BE2C (cell line): ENCODE measurements at regions not wholly inside any gene's neighbourhood (a gene's known extent, or its start where the extent isn't known, plus 50 kb on each side); places are given as distances from the start of the nearest gene placed in this dataset.

Experiments
- DNase-seq: peaks from one replicate; pipeline ENCODE4 v3.0.0-alpha.2; 2020
- H3K27me3 ChIP-seq: fragments of 250-450 bp; sonication (Bioruptor Pico); 2 replicates; pipeline ENCODE4 v1.5.1; 2020; ENCODE audit warnings: mild to moderate bottlenecking
- H3K36me3 ChIP-seq: fragments of 250-450 bp; sonication (Bioruptor Pico); 2 replicates; pipeline ENCODE4 v1.5.1; 2020; ENCODE audit warnings: mild to moderate bottlenecking
- H3K4me1 ChIP-seq: fragments of 250-450 bp; sonication (Bioruptor Pico); 2 replicates; pipeline ENCODE4 v1.5.1; 2020
- H3K4me3 ChIP-seq: 2 replicates; pipeline ENCODE4 v1.5.1; 2011; ENCODE audit warnings: low read depth, low read length
- H3K9me3 ChIP-seq: fragments of 250-450 bp; sonication (Bioruptor Pico); 2 replicates; pipeline ENCODE4 v1.5.1; 2020
- CTCF ChIP-seq: IDR thresholded peaks from 2 replicates; pipeline ENCODE4 v1.5.1; 2012; ENCODE audit warnings: mild to moderate bottlenecking, low read depth, low read length

- no peaks in the 10 kb centered on the region for H3K9me3 ChIP-seq
These were observed 813.8 kb downstream of the TUSC7 start for GRCh38 chr3:117523418-117523817.

GRCh38 chr3:117524890-117525289 is 815.3 kb downstream of the TUSC7 start:
- Histone ChIP-seq H3K27me3 (no peaks in the 10 kb centered on the region), H3K4me3 (no peak overlapping the region), H3K36me3 (no peaks in the 10 kb centered on the region; the same call in 1 of the 2 replicates), H3K9me3 (no peaks in the 10 kb centered on the region), H3K4me1 (peaks cover 8% of the 10 kb centered on the region)
- TF ChIP-seq CTCF = no peak
- DNase-seq = no peak

More at GRCh38 chr3:117523418-117523817, 813.8 kb downstream of the TUSC7 start:
- Histone ChIP-seq H3K4me3 (no peak overlapping the region), H3K36me3 (no peaks in the 10 kb centered on the region; the same call in 1 of the 2 replicates), H3K27me3 (no peaks in the 10 kb centered on the region), H3K4me1 (peaks cover 8% of the 10 kb centered on the region)
- no peak for TF ChIP-seq CTCF
- peak; percentile 28 for DNase-seq

- H3K4me1 ChIP-seq = peaks cover 13% of the 10 kb centered on the region
- DNase-seq = peak; percentile 33
- no peak overlapping the region for H3K4me3 ChIP-seq
- no peaks in the 10 kb centered on the region for H3K9me3 ChIP-seq
- no peaks in the 10 kb centered on the region; the same call in 1 of the 2 replicates for H3K36me3 ChIP-seq
- H3K27me3 ChIP-seq = no peaks in the 10 kb centered on the region
- TF ChIP-seq CTCF = peak; percentile 73
These were observed 817.0 kb downstream of the TUSC7 start for GRCh38 chr3:117526470-117527079.

- no peak for TF ChIP-seq CTCF
- Histone ChIP-seq H3K4me3 (no peak overlapping the region), H3K9me3 (no peaks in the 10 kb centered on the region), H3K27me3 (no peaks in the 10 kb centered on the region), H3K4me1 (peaks cover 21% of the 10 kb centered on the region), H3K36me3 (no peaks in the 10 kb centered on the region; the same call in 1 of the 2 replicates)
- no peak for DNase-seq
These were observed 817.8 kb downstream of the TUSC7 start for GRCh38 chr3:117527346-117527745.

- DNase-seq = no peak
- no peak for TF ChIP-seq CTCF
These were observed 819.1 kb downstream of the TUSC7 start for GRCh38 chr3:117528688-117529087.

GRCh38 chr3:117531078-117531767 is 821.6 kb downstream of the TUSC7 start:
- TF ChIP-seq CTCF = no peak
- H3K9me3 ChIP-seq = no peaks in the 10 kb centered on the region
- no peak for DNase-seq
- no peaks in the 10 kb centered on the region for H3K36me3 ChIP-seq
- H3K4me3 ChIP-seq = no peak overlapping the region
- H3K4me1 ChIP-seq = peaks cover 13% of the 10 kb centered on the region
- H3K27me3 ChIP-seq = no peaks in the 10 kb centered on the region

More at GRCh38 chr3:117528688-117529087, 819.1 kb downstream of the TUSC7 start:
- no peaks in the 10 kb centered on the region; the same call in 1 of the 2 replicates for H3K36me3 ChIP-seq
- no peak overlapping the region for H3K4me3 ChIP-seq
- H3K4me1 ChIP-seq = peaks cover 13% of the 10 kb centered on the region
- no peaks in the 10 kb centered on the region for H3K27me3 ChIP-seq
- H3K9me3 ChIP-seq = no peaks in the 10 kb centered on the region
